ENCODE measurements at regions not wholly inside any gene's neighbourhood (a gene's known extent, or its start where the extent isn't known, plus 50 kb on each side); places are given as distances from the start of the nearest gene placed in this dataset.

GRCh38 chr1:30599721-30600120 lies 123.7 kb downstream of the MATN1 start:
- H2AFZ ChIP-seq (ENCODE audit: low read depth): no peak overlapping the region
- no peak overlapping the region for H3K4me3 ChIP-seq (IDR thresholded peaks at IDR 0.05; ENCODE audit: insufficient read depth, low read depth, low read length)
- no peak overlapping the region for H3K27ac ChIP-seq
- H3K36me3 ChIP-seq (ENCODE audit: insufficient read depth): no peaks in the 10 kb centered on the region
- no peak overlapping the region for H3K9ac ChIP-seq
- no peaks in the 10 kb centered on the region for H4K20me1 ChIP-seq (ENCODE audit: insufficient read depth)
- no peaks in the 10 kb centered on the region for H3K79me2 ChIP-seq (ENCODE audit: insufficient read depth, low read depth)
- no peaks in the 10 kb centered on the region for H3K4me1 ChIP-seq (ENCODE audit: low read depth, poor library complexity, severe bottlenecking)
- no peak for TF ChIP-seq CTCF (conservative IDR thresholded peaks at IDR 0.05; ENCODE audit: low read depth, low read length)
- peaks cover 17% of the 10 kb centered on the region; the same call in 1 of the 2 replicates for H3K27me3 ChIP-seq (ENCODE audit: insufficient read depth, low read depth)
- H3K4me2 ChIP-seq: no peak overlapping the region

- Histone ChIP-seq H3K4me3 (IDR thresholded peaks at IDR 0.05; ENCODE audit: insufficient read depth, low read depth, low read length) (no peak overlapping the region), H3K27me3 (ENCODE audit: insufficient read depth, low read depth) (peaks cover 15% of the 10 kb centered on the region; the same call in 1 of the 2 replicates), H3K9ac (no peak overlapping the region), H3K4me2 (no peak overlapping the region), H3K4me1 (ENCODE audit: low read depth, poor library complexity, severe bottlenecking) (no peaks in the 10 kb centered on the region), H4K20me1 (ENCODE audit: insufficient read depth) (no peaks in the 10 kb centered on the region), H3K79me2 (ENCODE audit: insufficient read depth, low read depth) (no peaks in the 10 kb centered on the region), H3K36me3 (ENCODE audit: insufficient read depth) (no peaks in the 10 kb centered on the region), H2AFZ (ENCODE audit: low read depth) (no peak overlapping the region), H3K27ac (no peak overlapping the region)
- TF ChIP-seq CTCF (conservative IDR thresholded peaks at IDR 0.05; ENCODE audit: low read depth, low read length): no peak
Observed at GRCh38 chr1:30598571-30599114, 124.7 kb downstream of the MATN1 start.

- Histone ChIP-seq H3K4me1 (ENCODE audit: low read depth, poor library complexity, severe bottlenecking) (no peaks in the 10 kb centered on the region), H3K27me3 (ENCODE audit: insufficient read depth, low read depth) (peaks cover 9% of the 10 kb centered on the region; the same call in 1 of the 2 replicates), H3K27ac (no peak overlapping the region), H3K4me2 (no peak overlapping the region), H3K79me2 (ENCODE audit: insufficient read depth, low read depth) (no peaks in the 10 kb centered on the region), H2AFZ (ENCODE audit: low read depth) (no peak overlapping the region), H3K36me3 (ENCODE audit: insufficient read depth) (no peaks in the 10 kb centered on the region), H3K9ac (no peak overlapping the region), H4K20me1 (ENCODE audit: insufficient read depth) (no peaks in the 10 kb centered on the region), H3K4me3 (IDR thresholded peaks at IDR 0.05; ENCODE audit: insufficient read depth, low read depth, low read length) (no peak overlapping the region)
- no peak for TF ChIP-seq CTCF (conservative IDR thresholded peaks at IDR 0.05; ENCODE audit: low read depth, low read length)
Observed at GRCh38 chr1:30597711-30598110, 125.7 kb downstream of the MATN1 start.

GRCh38 chr1:30596891-30597290 lies 126.5 kb downstream of the MATN1 start:
- Histone ChIP-seq H3K36me3 (ENCODE audit: insufficient read depth) (no peaks in the 10 kb centered on the region), H3K27me3 (ENCODE audit: insufficient read depth, low read depth) (peaks cover 9% of the 10 kb centered on the region; the same call in 1 of the 2 replicates), H3K27ac (no peak overlapping the region), H4K20me1 (ENCODE audit: insufficient read depth) (no peaks in the 10 kb centered on the region), H3K4me2 (no peak overlapping the region), H3K4me3 (IDR thresholded peaks at IDR 0.05; ENCODE audit: insufficient read depth, low read depth, low read length) (no peak overlapping the region), H2AFZ (ENCODE audit: low read depth) (no peak overlapping the region), H3K4me1 (ENCODE audit: low read depth, poor library complexity, severe bottlenecking) (no peaks in the 10 kb centered on the region), H3K9ac (no peak overlapping the region), H3K79me2 (ENCODE audit: insufficient read depth, low read depth) (no peaks in the 10 kb centered on the region)
- TF ChIP-seq CTCF (conservative IDR thresholded peaks at IDR 0.05; ENCODE audit: low read depth, low read length): no peak

Data from KMS-11 (cell line).